NCI-H146 (cell line): ENCODE measurements at regions not wholly inside any gene's neighbourhood (a gene's known extent, or its start where the extent isn't known, plus 50 kb on each side); places are given as distances from the start of the nearest gene placed in this dataset.

ENCODE experiments used
- DNase-seq: peaks from one replicate; lab custom pipeline; 2025; lab: John Stamatoyannopoulos, UW

DNA sequence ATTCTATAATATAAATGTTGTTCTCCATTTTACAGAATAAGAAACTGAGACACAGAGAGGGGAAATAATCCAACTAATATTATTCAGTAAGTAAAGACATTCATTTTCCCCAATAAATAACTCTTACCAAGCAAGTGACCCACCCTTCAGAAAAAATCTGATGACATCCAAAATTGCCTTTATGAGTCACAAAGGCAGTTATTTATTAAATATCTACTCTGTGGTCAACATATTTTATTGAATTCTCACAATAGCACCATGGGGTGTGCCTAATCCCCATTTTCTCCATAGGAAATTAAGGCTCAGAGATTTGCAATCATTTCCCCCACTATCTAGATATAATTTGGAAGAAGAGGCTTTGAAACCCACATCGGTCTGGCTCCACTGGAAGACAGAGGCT lies 161.5 kb upstream of the ISX start:
- DNase-seq, result no peak

DNA sequence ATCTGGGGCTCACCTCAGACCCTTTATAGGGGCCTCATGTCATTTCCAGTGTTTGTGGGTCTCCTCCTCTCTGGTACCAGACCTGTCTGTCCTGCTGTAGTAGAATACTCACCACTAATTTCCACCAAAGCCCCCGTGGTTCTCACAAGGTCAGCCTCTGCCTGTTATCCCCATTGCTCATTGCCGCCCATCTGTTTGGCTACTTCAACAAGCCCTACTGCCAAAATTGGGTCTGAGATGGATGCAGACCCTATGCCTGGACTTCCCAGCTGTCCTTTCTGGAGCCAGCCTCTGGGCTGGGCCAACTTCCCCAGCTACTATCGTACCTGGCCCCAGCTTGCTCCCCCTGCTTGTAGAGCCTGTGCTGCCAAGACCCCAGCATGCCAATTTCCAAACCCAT lies 152.1 kb upstream of the ISX start:
- no peak for DNase-seq

- DNase-seq, result no peak
Observed at GRCh38 chr22:34914846-34915245, 151.1 kb upstream of the ISX start.

- no peak for DNase-seq
Observed at GRCh38 chr22:34917239-34917638, 148.7 kb upstream of the ISX start.

DNA sequence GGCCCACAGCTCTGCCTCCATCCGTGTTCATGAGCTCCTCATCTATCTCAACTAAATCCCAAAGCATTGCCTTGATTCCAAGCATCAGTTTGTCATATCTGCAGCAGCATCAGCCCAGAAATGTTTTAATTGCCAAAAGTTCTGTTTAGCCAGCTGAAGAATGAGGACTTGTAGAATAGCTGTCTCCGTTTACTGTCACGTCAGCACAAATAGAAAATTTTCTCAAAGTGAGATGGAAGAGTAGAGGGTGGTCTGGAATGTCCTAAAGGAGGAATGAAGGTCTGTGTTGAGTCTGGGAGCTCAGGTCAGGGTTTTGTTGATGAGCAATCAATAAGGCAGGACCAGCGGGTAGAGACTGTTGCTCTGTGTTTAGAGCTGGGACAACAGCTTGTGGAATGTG lies 134.9 kb upstream of the ISX start:
- no peak for DNase-seq

GRCh38 chr22:34934261-34934660 lies 131.7 kb upstream of the ISX start:
- DNase-seq, result no peak

DNA sequence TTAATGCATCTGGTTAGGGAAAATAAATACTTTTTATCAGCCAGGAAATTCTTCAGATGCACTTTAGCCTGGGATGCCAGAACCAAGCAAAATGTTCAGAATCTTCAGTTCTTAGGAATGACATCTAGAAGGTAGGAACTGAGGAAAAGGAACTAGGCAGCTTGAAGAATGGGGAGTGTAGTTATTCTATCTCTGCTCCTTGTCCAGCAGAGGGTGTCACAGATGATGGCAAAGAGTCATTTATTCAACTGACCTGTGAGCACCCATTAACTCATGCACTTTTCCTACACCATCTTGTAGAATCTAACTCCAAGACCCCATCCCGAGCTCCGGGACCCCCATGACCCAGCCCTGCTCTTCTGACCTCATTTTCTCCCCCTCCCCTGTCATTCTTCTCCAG lies 122.1 kb upstream of the ISX start:
- DNase-seq, result no peak

GRCh38 chr22:34946339-34946985 lies 119.5 kb upstream of the ISX start:
- DNase-seq, result no peak

GRCh38 chr22:34950489-34950888 lies 115.5 kb upstream of the ISX start:
- DNase-seq, result no peak

GRCh38 chr22:34951212-34951611 lies 114.7 kb upstream of the ISX start:
- no peak for DNase-seq

GRCh38 chr22:34960005-34960404 lies 106.0 kb upstream of the ISX start:
- no peak for DNase-seq

- DNase-seq, result no peak
Observed at GRCh38 chr22:34966980-34967565, 98.9 kb upstream of the ISX start.

GRCh38 chr22:34969001-34969790 lies 96.8 kb upstream of the ISX start:
- DNase-seq, result no peak

GRCh38 chr22:34971456-34971855 lies 94.5 kb upstream of the ISX start:
- DNase-seq, result no peak

DNA sequence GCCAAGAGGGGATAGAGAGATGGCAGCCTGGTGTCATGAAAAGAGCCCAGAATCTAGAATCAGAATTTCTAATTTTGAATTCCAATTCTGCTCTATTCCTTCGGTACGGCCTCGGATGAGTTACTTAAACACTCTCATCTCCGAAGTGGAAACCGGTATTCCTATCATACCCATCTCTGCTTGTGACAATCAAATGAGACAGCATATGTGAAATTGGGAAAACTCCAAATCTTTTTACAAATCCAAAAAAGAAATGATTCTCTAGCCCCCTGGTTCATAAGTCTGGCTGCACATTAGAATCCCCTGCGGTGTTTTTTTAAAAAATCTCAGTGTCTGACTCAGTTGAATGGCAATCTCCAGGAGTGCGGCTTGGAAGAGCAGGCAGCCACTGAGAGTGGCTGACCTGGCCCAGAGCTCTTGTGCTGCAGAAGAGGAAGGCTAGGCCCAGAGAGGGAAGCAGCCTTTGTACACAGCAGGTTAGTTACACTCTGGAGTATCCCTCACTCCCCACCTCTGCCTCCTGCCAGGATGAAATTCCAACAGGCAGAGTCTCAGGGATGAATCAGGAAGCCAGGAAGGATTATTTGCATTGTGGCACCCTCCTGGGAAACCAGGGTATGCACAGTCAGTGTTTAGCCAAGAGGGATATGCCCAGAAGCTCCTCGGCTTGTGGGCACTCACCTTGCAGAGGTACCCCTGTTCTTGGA lies 93.6 kb upstream of the ISX start:
- DNase-seq, result no peak

GRCh38 chr22:34973016-34973415 lies 92.9 kb upstream of the ISX start:
- DNase-seq, result no peak

DNA sequence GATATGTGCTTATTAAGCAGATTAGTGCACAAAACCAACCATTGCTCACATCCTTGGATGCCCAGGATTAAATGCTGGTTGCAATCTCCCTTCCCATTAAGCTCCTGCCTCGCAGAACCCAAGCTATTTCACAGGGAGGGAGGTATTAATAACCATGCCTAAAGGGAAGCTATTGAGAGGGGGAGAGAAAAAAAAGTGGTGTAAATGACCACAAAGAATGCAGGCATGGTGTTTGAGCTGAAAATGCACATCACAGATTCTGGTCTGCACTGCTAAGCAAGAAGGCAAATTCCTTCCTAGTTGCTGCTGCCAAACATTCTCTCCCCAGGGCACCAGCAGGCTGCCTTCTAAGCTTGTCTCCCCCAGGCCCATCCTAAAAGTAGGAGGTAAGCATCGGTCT lies 92.0 kb upstream of the ISX start:
- DNase-seq, result no peak

DNA sequence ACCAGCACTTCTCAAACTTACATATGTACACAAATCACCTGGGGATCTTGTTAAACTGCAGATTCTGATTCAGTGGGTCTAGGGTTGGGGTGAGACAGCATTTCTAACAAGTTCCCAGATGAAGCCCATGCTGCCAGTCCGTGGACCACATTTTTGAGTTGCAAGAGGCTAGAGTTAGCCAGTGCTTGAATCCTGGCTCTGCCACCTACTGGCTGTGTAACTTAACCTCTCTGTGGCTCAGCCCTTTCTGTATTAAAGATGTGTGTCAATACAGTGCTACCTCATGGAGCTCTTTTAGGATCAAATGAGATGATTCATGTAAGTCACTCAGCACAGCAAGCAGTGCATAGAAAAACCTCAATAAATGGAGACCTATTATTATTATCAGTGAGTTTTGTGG lies 90.2 kb upstream of the ISX start:
- DNase-seq, result no peak

DNA sequence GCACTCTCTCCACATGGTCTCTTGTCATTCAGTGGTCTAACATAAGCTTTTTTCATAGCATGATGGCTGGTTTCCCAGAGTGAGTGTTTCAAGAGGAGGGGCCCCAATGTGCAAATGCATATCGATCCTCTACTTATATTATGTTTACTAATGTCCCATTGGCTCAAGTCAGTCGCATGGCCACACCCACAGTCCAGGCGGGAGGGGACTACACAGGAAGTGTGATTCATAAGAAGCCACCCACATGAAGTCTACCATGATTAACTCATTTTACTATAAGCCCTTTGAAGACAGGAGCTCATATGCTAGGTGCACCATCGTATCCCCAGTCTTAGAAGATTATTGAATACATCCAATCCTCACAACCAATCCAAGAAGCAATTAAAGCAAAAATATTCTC lies 89.5 kb upstream of the ISX start:
- no peak for DNase-seq

GRCh38 chr22:34976886-34977285 lies 89.1 kb upstream of the ISX start:
- no peak for DNase-seq

GRCh38 chr22:34986523-34986922 lies 79.4 kb upstream of the ISX start:
- DNase-seq, result no peak

- no peak for DNase-seq
Observed at GRCh38 chr22:34992672-34993071, 73.3 kb upstream of the ISX start.

DNA sequence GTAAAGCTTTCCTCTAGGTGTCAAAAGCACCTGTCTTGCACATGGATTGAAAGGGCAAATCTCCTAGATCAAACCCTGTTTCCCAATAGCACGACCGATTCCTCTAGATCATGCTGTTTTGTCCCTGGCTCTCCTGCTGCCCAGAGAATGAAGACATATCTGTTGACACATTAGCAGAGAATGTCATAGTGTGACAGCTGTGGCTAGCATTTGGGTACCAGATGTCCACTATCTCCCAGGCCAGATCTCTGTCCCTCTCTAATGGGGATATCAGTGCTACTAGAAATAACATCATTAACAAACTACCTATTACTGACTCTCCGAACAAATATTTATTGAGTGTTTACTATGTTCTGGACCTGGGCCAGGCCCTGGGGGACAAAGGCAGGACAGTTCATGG lies 72.4 kb upstream of the ISX start:
- no peak for DNase-seq
